H1 (cell line): ENCODE measurements at regions not wholly inside any gene's neighbourhood (a gene's known extent, or its start where the extent isn't known, plus 50 kb on each side); places are given as distances from the start of the nearest gene placed in this dataset.

Experiments
- CTCF ChIA-PET: fragments of 300-600 bp; sonication (Branson Sonifier 250); formaldehyde crosslinking; loops from one replicate; lab custom pipeline; 2021; ENCODE audit not compliant: partially characterized antibody; lab: Charles Lee
- POLR2A ChIA-PET: fragments of 300-600 bp; sonication (Branson Sonifier 250); formaldehyde crosslinking; loops from one replicate; lab custom pipeline; 2021; ENCODE audit warnings: inconsistent platforms; ENCODE audit not compliant: partially characterized antibody; lab: Charles Lee
- DNase-seq, 2 experiments: peaks; one replicate each; pipeline versions ENCODE4 v3.0.0 to v3.0.0-alpha.2; 2010 to 2022; ENCODE audit warnings: low spot score in 2 of 2, low read depth in 1 of 2, mixed read lengths in 1 of 2
- FAIRE-seq: peaks from 2 replicates; lab custom pipeline; 2011; peaks lifted over from hg19 to GRCh38; lab: Jason Lieb, UNC
- H2AFZ ChIP-seq: 2 replicates; pipeline ENCODE4 v1.8.1; 2012; ENCODE audit warnings: low read length, inconsistent platforms
- H2AK5ac ChIP-seq: 2 replicates; pipeline ENCODE4 v1.6.1; 2013; ENCODE audit warnings: low read depth, low read length
- H2BK120ac ChIP-seq: replicated peaks from 2 replicates; pipeline ENCODE3; 2013; ENCODE audit warnings: low read depth, low read length, inconsistent platforms
- H2BK12ac ChIP-seq: 2 replicates; pipeline ENCODE4 v1.6.1; 2013; ENCODE audit warnings: low read depth, low read length
- H2BK15ac ChIP-seq: 2 replicates; pipeline ENCODE4 v1.6.1; 2013; ENCODE audit warnings: low read length
- H2BK20ac ChIP-seq: 2 replicates; pipeline ENCODE4 v1.6.1; 2013; ENCODE audit warnings: low read length
- H2BK5ac ChIP-seq: 2 replicates; pipeline ENCODE4 v1.6.1; 2013; ENCODE audit warnings: low read depth, low read length
- H3K14ac ChIP-seq: 2 replicates; pipeline ENCODE4 v1.6.1; 2013; ENCODE audit warnings: inconsistent platforms; ENCODE audit not compliant: insufficient read length
- H3K18ac ChIP-seq: 2 replicates; pipeline ENCODE4 v1.6.1; 2013; ENCODE audit warnings: low read length; ENCODE audit errors: extremely low read depth
- H3K23ac ChIP-seq: 2 replicates; pipeline ENCODE4 v1.6.1; 2013; ENCODE audit warnings: inconsistent platforms; ENCODE audit not compliant: insufficient read length
- H3K23me2 ChIP-seq: 2 replicates; pipeline ENCODE4 v1.6.1; 2013; ENCODE audit warnings: low read depth, low read length
- H3K27ac ChIP-seq: 2 replicates; pipeline ENCODE4 v1.6.1; 2011; ENCODE audit warnings: low read depth, low read length, inconsistent platforms
- H3K27me3 ChIP-seq, 4 experiments: replicated peaks in 1 of 4; 1 replicate in 1 of 4; 2 replicates in 3 of 4; pipeline versions ENCODE4 v1.6.1 to v1.8.1; 2011 to 2013; ENCODE audit warnings: low read length in 3 of 4, mild to moderate bottlenecking in 3 of 4, inconsistent platforms in 2 of 4, mixed read lengths in 2 of 4, moderate library complexity in 1 of 4; ENCODE audit not compliant: control insufficient read depth in 3 of 4, insufficient read depth in 3 of 4; ENCODE audit errors: extremely low read depth in 1 of 4
- H3K36me3 ChIP-seq, 4 experiments: 2 replicates each; pipeline versions ENCODE4 v1.6.1 to v1.8.1; 2011 to 2013; ENCODE audit warnings: mild to moderate bottlenecking in 4 of 4, low read length in 3 of 4, moderate library complexity in 2 of 4, control low read depth in 1 of 4, inconsistent platforms in 1 of 4; ENCODE audit not compliant: insufficient read depth in 4 of 4, control insufficient read depth in 2 of 4
- H3K4ac ChIP-seq: replicated peaks from 2 replicates; pipeline ENCODE3; 2013; ENCODE audit warnings: low read length, low read depth, mixed read lengths, inconsistent platforms; ENCODE audit not compliant: insufficient read length
- H3K4me1 ChIP-seq, 4 experiments: replicated peaks in 1 of 4; 1 replicate in 1 of 4; 2 replicates in 3 of 4; pipeline versions ENCODE4 v1.6.1 to v1.8.1; 2011 to 2013; ENCODE audit warnings: low read length in 3 of 4, inconsistent platforms in 2 of 4, mixed read lengths in 1 of 4; ENCODE audit not compliant: insufficient read depth in 4 of 4, control insufficient read depth in 3 of 4
- H3K4me2 ChIP-seq, 2 experiments: 2 replicates each; pipeline versions ENCODE4 v1.6.1 to v1.8.1; 2011 to 2013; ENCODE audit warnings: low read depth in 2 of 2, low read length in 2 of 2, control low read depth in 1 of 2, inconsistent platforms in 1 of 2, mild to moderate bottlenecking in 1 of 2; ENCODE audit not compliant: insufficient read depth in 1 of 2
- H3K4me3 ChIP-seq, 4 experiments: fragments of 200-600, 300-600 bp in 1 of 4; sonication (generic), shearing (Covaris generic), sonication (Bioruptor Twin) in 1 of 4; 2 replicates each; pipeline versions ENCODE4 v1.5.1 to v1.8.1; 2011 to 2016; ENCODE audit warnings: low read length in 4 of 4, low read depth in 3 of 4, control low read depth in 2 of 4, inconsistent platforms in 2 of 4, mild to moderate bottlenecking in 2 of 4, mixed read lengths in 1 of 4, moderate library complexity in 1 of 4; ENCODE audit not compliant: insufficient read depth in 2 of 4; ENCODE audit errors: extremely low read depth in 1 of 4
- H3K56ac ChIP-seq: replicated peaks from 2 replicates; pipeline ENCODE3; 2013; ENCODE audit warnings: low read depth, mild to moderate bottlenecking, mixed read lengths, low read length, inconsistent platforms; ENCODE audit not compliant: insufficient read length
- H3K79me1 ChIP-seq: 2 replicates; pipeline ENCODE4 v1.6.1; 2013; ENCODE audit warnings: low read depth, low read length, control low read depth
- H3K79me2 ChIP-seq, 2 experiments: 2 replicates each; pipeline versions ENCODE4 v1.6.1 to v1.8.1; 2012 to 2013; ENCODE audit warnings: low read length in 2 of 2, mild to moderate bottlenecking in 2 of 2, inconsistent platforms in 1 of 2; ENCODE audit not compliant: insufficient read depth in 2 of 2, control insufficient read depth in 1 of 2
- H3K9ac ChIP-seq, 4 experiments: replicated peaks in 1 of 4; 1 replicate in 1 of 4; 2 replicates in 3 of 4; pipeline versions ENCODE4 v1.6.1 to v1.8.1; 2011 to 2013; ENCODE audit warnings: low read depth in 3 of 4, low read length in 3 of 4, control low read depth in 2 of 4, mild to moderate bottlenecking in 2 of 4, moderate library complexity in 2 of 4, inconsistent platforms in 1 of 4; ENCODE audit errors: extremely low read depth in 1 of 4
- H3K9me3 ChIP-seq, 2 experiments: 2 replicates each; pipeline versions ENCODE4 v1.6.1 to v1.8.1; 2012 to 2013; ENCODE audit warnings: mild to moderate bottlenecking in 2 of 2, moderate library complexity in 2 of 2, control low read depth in 1 of 2, inconsistent platforms in 1 of 2, low read depth in 1 of 2, low read length in 1 of 2, mixed read lengths in 1 of 2; ENCODE audit not compliant: insufficient read depth in 2 of 2
- H4K20me1 ChIP-seq, 2 experiments: replicated peaks in 1 of 2; 2 replicates each; pipeline versions ENCODE3 to v1.8.1; 2011 to 2013; ENCODE audit warnings: inconsistent platforms in 2 of 2, low read length in 2 of 2, mild to moderate bottlenecking in 1 of 2; ENCODE audit not compliant: insufficient read depth in 2 of 2, control insufficient read depth in 1 of 2
- H4K5ac ChIP-seq: 2 replicates; pipeline ENCODE4 v1.6.1; 2013; ENCODE audit warnings: low read length, low read depth, mixed read lengths, inconsistent platforms; ENCODE audit not compliant: insufficient read length
- H4K8ac ChIP-seq: 2 replicates; pipeline ENCODE4 v1.8.0; 2013; ENCODE audit warnings: mild to moderate bottlenecking, moderate library complexity, low read length, inconsistent platforms; ENCODE audit not compliant: insufficient read depth; ENCODE audit errors: extremely low read depth
- H4K91ac ChIP-seq: replicated peaks from 2 replicates; pipeline ENCODE3; 2013; ENCODE audit warnings: low read length, mixed read lengths, inconsistent platforms; ENCODE audit not compliant: insufficient read length
- BCL11A ChIP-seq, 2 experiments: IDR thresholded peaks; one replicate each; pipeline ENCODE4 v1.6.1; 2011; ENCODE audit warnings: low read depth in 2 of 2, low read length in 2 of 2, mild to moderate bottlenecking in 2 of 2
- POU5F1 ChIP-seq: IDR thresholded peaks from 2 replicates; pipeline ENCODE4 v1.6.1; 2011; ENCODE audit warnings: low read depth, mild to moderate bottlenecking, low read length, moderate library complexity
- SIN3A ChIP-seq, 2 experiments: IDR thresholded peaks in 1 of 2; conservative IDR thresholded peaks in 1 of 2; 2 replicates each; pipeline ENCODE4 v1.6.1; 2011 to 2012; ENCODE audit warnings: low read length in 2 of 2, improper control_type of control experiment in 1 of 2, low read depth in 1 of 2, mild to moderate bottlenecking in 1 of 2
- YY1 ChIP-seq: IDR thresholded peaks from 2 replicates; pipeline ENCODE4 v1.6.1; 2011; ENCODE audit warnings: low read depth, mild to moderate bottlenecking, low read length
- WGBS, 2 experiments: shearing (Covaris generic) in 1 of 2; methylation state at CpG; one replicate each; pipeline versions ENCODE4 v1.1.6 to v1.1.7; 2013 to 2015; ENCODE audit warnings: low lambda C conversion rate in 2 of 2, mixed read lengths in 2 of 2, inconsistent platforms in 1 of 2, low coverage in 1 of 2, missing lambda C conversion rate in 1 of 2; ENCODE audit not compliant: insufficient replicate concordance in 2 of 2, insufficient coverage in 1 of 2, insufficient read length in 1 of 2; ENCODE audit errors: extremely low coverage in 1 of 2, missing lambda C conversion rate in 1 of 2; 5-methylcytosine and 5-hydroxymethylcytosine counted together

GRCh38 chr4:55186700-55187099 lies 61.3 kb upstream of the KDR start:
- CTCF ChIA-PET, result interaction anchor here (1.0 to 5.4 kb wide), 16 partner anchors 11 to 184 kb away, joined by 3 to 54 read pairs (median 9); no protein-coding TSS in a partner anchor
- H3K9me3 ChIP-seq, result no peaks in the 10 kb centered on the region
- H4K91ac ChIP-seq, result no peak overlapping the region
- no peaks in the 10 kb centered on the region for H4K20me1 ChIP-seq
- no peak for FAIRE-seq
- no peak overlapping the region; the same call in 1 of the 2 replicates for H3K18ac ChIP-seq
- H2BK12ac ChIP-seq, result no peak overlapping the region
- H3K23me2 ChIP-seq, result no peaks in the 10 kb centered on the region
- H3K79me2 ChIP-seq, result no peaks in the 10 kb centered on the region
- no peak overlapping the region for H2BK120ac ChIP-seq
- no peak overlapping the region for H3K23ac ChIP-seq
- peak overlapping the region; percentile 71; the same call in 1 of the 2 replicates for H2BK5ac ChIP-seq
- no peak overlapping the region for H2AK5ac ChIP-seq
- no peak overlapping the region for H3K4ac ChIP-seq
- H4K5ac ChIP-seq, result peak overlapping the region; percentile 58
- no peak overlapping the region for H2AFZ ChIP-seq
- no peaks in the 10 kb centered on the region for H3K27me3 ChIP-seq
- H3K4me1 ChIP-seq, result peaks cover 6 to 15% (median 11%) of the 10 kb centered on the region in 4 experiments; a peak in 6 of 7 replicates
- H3K27ac ChIP-seq, result no peak overlapping the region
- no peak overlapping the region for H2BK15ac ChIP-seq
- no peak overlapping the region for H4K8ac ChIP-seq
- 0 out of 2 replicates have a peak overlapping the region, but pooled peaks have one; percentile 66 for H2BK20ac ChIP-seq
- H3K9ac ChIP-seq, result no peak overlapping the region
- TF ChIP-seq BCL11A (IDR thresholded peaks at IDR 0.05; ENCODE audit: low read depth in 2 of 2, low read length in 2 of 2) (no peak), POU5F1 (peak; percentile 73; the same call in 1 of the 2 replicates), YY1 (peak; percentile 46; the same call in 1 of the 2 replicates), SIN3A (conservative IDR thresholded peaks at IDR 0.05 in 1 of 2, IDR thresholded peaks at IDR 0.05 in 1 of 2; ENCODE audit: low read depth in 1 of 2, low read length in 2 of 2) (0 out of 4 replicates have a peak, but pooled peaks have one; percentile 55 to 64)
- DNase-seq, result no peak
- no peak overlapping the region for H3K56ac ChIP-seq
- POLR2A ChIA-PET, result interaction anchor here (0.7 to 1.1 kb wide), 3 partner anchors 54 to 61 kb away, joined by 3 read pairs; partner anchors contain the start of gene KDR
- H3K4me3 ChIP-seq, result peak overlapping the region in 1 of 4 experiments; percentile 8; a peak in 1 of 8 replicates
- 10% methylated on average over 3 of the region's 3 CpGs; no CpG with 5 or more reads in 1 of the 2 experiments for WGBS, 2 experiments
- H3K4me2 ChIP-seq, result peak overlapping the region; percentile 15 to 18; a peak in 3 of 4 replicates
- no peak overlapping the region for H3K14ac ChIP-seq
- no peaks in the 10 kb centered on the region for H3K79me1 ChIP-seq
- H3K36me3 ChIP-seq, result no peaks in the 10 kb centered on the region
